Activated naive CD4-positive, alpha-beta T cell treated with anti-CD3 and anti-CD28 coated beads, Interleukin-2, amount 50 U/mL, for 72 hours (primary cell): ENCODE measurements at regions not wholly inside any gene's neighbourhood (a gene's known extent, or its start where the extent isn't known, plus 50 kb on each side); places are given as distances from the start of the nearest gene placed in this dataset.
A peak's percentile ranks its signal among the peaks of the same experiment; 100 is the strongest.

Experiments
- ATAC-seq, 2 donors: fragments of 150-1000 bp; cut with Tn5 transposase; 2 replicates each; pipeline ENCODE4 v1.10.0; 2021; ENCODE audit warnings: mild to moderate bottlenecking in 2 of 2, moderate library complexity in 2 of 2
- DNase-seq, 2 donors: peaks; one replicate each; pipeline ENCODE4 v3.0.0; 2021 to 2022; ENCODE audit warnings: low spot score in 2 of 2
- H3K27ac Mint-ChIP-seq, 2 donors: one replicate each; pipeline ENCODE4 v1.8.0; 2022; ENCODE audit warnings: mild to moderate bottlenecking in 2 of 2, mixed read lengths in 2 of 2
- H3K36me3 Mint-ChIP-seq, 2 donors: one replicate each; pipeline ENCODE4 v1.8.0; 2022; ENCODE audit warnings: mixed read lengths in 2 of 2
- H3K9me3 Mint-ChIP-seq, 2 donors: one replicate each; pipeline ENCODE4 v1.8.0; 2022; ENCODE audit warnings: mixed read lengths in 2 of 2

GRCh38 chr15:72939514-72940228 lies 112.6 kb upstream of the NEO1 start:
- ATAC-seq (no peak), DNase-seq (no peak)
- Mint-ChIP-seq H3K27ac (no peak overlapping the region), H3K9me3 (no peaks in the 10 kb centered on the region), H3K36me3 (no peaks in the 10 kb centered on the region)

- no peak for DNase-seq
- no peaks in the 10 kb centered on the region for H3K9me3 Mint-ChIP-seq
- no peak for ATAC-seq
These were observed 115.3 kb upstream of the NEO1 start for GRCh38 chr15:72936691-72937679.

DNA sequence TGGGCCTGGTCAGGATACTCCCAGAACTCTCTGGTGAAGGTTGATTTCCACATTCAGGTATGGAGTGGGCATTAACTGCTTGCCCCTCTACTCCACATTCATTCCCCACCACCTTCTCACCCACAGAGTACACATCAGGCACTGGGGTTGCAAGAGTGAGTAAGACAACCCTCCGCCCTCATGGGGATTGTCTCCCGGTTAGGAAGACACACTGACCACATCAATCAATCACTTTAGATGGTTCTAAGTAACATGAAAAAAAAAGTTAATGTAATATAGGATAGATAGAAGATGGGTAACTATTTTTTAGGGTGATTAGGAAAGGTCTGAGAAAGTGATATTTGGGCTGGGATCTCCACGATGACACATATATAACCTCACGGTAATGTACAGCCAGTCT lies 116.0 kb upstream of the NEO1 start:
- no peak for ATAC-seq
- Mint-ChIP-seq H3K9me3 (no peaks in the 10 kb centered on the region), H3K27ac (peak overlapping the region in 1 of 2 donors; percentile 12), H3K36me3 (no peaks in the 10 kb centered on the region)
- no peak for DNase-seq

More at GRCh38 chr15:72936691-72937679, 115.3 kb upstream of the NEO1 start:
- H3K27ac Mint-ChIP-seq = no peak overlapping the region
- no peaks in the 10 kb centered on the region for H3K36me3 Mint-ChIP-seq

GRCh38 chr15:72935521-72935920 lies 116.7 kb upstream of the NEO1 start:
- no peak for DNase-seq
- no peak for ATAC-seq
- no peaks in the 10 kb centered on the region for H3K9me3 Mint-ChIP-seq
- H3K27ac Mint-ChIP-seq = no peak overlapping the region
- H3K36me3 Mint-ChIP-seq = no peaks in the 10 kb centered on the region

DNA sequence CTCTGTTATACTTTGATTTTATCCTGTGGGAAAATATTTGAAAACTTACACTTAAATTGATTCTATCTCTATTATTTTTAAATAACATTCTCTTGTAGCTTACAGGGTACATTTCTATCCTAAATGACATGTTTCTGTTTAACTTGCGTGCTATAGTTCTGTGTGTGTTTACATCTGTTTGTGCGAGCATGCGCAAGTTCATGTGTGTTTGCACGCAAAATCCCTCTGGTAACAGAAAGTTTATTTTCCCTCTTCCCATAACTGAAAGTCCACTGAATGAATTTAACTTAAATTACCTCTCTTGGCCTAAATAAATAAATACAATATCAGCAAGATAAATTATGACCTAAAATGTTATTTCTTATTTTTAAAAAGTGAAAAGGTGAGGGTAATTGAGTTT lies 117.3 kb upstream of the NEO1 start:
- ATAC-seq (no peak), DNase-seq (no peak)
- Mint-ChIP-seq H3K27ac (no peak overlapping the region), H3K36me3 (no peaks in the 10 kb centered on the region), H3K9me3 (no peaks in the 10 kb centered on the region)

- ATAC-seq (no peak), DNase-seq (no peak)
- no peak overlapping the region for H3K27ac Mint-ChIP-seq
- no peaks in the 10 kb centered on the region for H3K36me3 Mint-ChIP-seq
- H3K9me3 Mint-ChIP-seq = no peaks in the 10 kb centered on the region
These were observed 118.3 kb upstream of the NEO1 start for GRCh38 chr15:72933976-72934375.

DNA sequence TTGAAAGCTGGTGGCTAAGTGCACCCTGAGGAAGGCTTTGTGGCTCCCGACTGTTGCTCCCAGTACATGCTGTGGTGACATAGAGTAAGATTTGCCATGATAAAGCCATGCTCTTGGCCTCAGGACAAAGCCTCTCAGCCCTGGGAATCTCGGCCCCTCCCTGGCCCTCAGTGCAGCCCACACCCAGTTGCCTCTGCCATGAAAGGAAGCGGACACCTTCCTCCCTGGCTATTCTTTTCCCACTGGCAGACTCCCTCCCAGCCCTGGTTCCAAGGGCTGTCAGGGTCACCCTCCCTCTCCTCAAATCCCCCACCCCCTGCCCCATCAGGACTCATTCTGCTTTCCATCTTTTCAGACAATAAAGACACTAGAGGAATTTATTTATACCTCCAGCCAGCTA lies 119.8 kb upstream of the NEO1 start:
- ATAC-seq (no peak), DNase-seq (no peak)
- Mint-ChIP-seq H3K9me3 (no peaks in the 10 kb centered on the region), H3K27ac (no peak overlapping the region), H3K36me3 (no peaks in the 10 kb centered on the region)

DNA sequence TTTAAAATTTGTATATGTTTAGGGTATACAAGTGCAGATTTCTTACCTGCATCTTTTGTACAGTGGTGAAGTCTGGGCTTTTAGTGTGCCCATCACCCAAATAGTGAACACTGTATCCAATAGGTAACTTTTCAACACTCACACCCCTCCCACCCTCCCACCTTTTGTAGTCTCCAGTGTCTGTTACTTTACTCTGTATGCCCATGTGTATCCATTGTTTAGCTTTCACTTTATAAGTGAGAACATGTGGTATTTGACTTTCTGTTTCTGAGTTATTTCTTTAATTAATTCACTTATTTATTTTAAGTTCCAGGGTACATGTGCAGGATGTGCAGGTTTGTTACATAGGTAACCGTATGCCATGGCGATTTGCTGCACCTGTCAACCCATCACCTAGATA lies 124.8 kb upstream of the NEO1 start:
- H3K9me3 Mint-ChIP-seq = no peaks in the 10 kb centered on the region
- H3K27ac Mint-ChIP-seq = no peak overlapping the region
- DNase-seq (no peak), ATAC-seq (peak in 1 of 2 donors; percentile 11)
- H3K36me3 Mint-ChIP-seq = no peaks in the 10 kb centered on the region

DNA sequence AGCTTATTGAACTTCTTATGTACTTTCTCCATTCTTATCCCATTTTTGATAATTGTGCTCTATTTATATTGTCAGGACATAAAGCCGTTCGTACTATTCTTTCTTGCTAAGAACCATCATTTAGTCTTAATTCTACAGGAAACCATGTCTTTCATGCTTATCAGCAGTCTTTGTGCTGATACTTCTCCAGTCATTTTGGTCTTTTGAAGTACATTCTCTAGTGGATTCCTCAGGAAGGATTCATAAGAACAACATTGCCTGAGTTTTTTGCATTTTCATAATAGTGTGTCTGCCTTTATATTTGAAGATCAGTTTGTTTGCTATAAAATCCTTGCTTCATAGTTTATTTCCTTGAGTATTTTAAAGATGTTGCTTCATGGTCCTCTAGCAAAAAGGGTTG lies 126.6 kb upstream of the NEO1 start:
- Mint-ChIP-seq H3K36me3 (no peaks in the 10 kb centered on the region), H3K9me3 (no peaks in the 10 kb centered on the region), H3K27ac (no peak overlapping the region)
- DNase-seq = no peak
- no peak for ATAC-seq

DNA sequence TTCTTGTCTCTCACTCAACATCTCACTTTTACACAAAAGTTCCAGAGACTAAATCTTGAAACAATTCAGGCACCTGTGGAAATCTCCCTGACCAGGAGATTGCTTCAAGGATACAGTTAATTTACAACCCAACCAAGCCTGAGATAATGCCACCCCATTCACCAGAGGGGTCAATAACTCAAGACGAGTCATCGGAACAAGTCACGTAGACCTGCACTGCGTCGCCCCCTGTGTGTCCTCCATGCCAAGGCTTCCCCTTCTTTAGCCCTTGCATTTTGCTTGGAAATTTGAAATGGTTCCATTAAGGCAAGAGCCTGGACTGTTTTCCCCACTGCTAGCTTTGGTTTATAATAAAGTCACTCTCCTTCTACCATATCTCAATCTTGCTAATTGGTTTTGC lies 129.0 kb upstream of the NEO1 start:
- ATAC-seq = no peak
- H3K27ac Mint-ChIP-seq = no peak overlapping the region
- no peaks in the 10 kb centered on the region for H3K9me3 Mint-ChIP-seq
- H3K36me3 Mint-ChIP-seq = no peaks in the 10 kb centered on the region
- no peak for DNase-seq

GRCh38 chr15:72920551-72920950 lies 131.7 kb upstream of the NEO1 start:
- Mint-ChIP-seq H3K36me3 (no peaks in the 10 kb centered on the region), H3K27ac (no peak overlapping the region), H3K9me3 (no peaks in the 10 kb centered on the region)
- DNase-seq = no peak
- no peak for ATAC-seq

DNA sequence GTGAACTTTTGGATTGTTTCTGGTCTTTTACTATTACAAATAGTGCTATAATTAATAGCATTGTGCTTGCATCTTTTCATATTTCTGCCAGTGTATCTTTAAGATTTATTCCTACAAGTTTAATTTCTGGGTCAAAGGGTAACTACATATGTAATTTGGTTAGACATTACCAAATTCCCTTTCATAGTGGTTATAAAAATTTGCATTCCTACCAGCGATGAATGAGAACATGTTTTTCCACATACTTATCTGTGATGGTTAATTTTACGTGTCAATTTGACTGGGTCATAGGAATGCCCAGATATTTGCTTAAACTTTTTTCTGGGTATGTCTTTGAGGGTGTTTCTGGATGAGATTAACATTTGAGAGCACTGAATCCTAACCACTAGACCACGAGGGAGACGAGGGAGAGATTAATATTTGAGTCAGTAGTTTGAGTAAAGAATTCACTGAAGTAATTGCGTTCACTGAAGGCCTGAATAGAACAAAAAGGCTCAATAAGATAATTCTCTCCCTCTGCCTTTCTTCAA lies 132.3 kb upstream of the NEO1 start:
- Mint-ChIP-seq H3K27ac (no peak overlapping the region), H3K36me3 (no peaks in the 10 kb centered on the region), H3K9me3 (no peaks in the 10 kb centered on the region)
- no peak for ATAC-seq
- DNase-seq = no peak

DNA sequence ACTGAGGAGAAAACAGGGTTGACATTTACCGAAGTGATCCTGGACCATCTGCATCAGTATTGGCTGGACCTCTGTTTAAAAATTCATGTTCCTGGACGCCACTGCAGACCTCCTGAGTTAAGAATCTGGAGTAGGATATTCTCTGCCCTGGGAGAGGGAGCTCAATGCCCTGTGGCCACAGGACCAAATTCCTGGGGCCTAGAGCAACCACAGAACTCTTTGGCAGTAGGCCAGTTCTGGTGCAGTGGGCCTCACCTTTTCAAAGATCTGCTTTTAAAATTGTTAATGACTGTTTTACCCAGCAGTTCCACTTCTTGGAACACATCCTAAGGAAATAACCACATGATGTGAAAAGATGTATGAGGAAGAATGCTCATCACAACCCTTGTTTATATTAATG lies 133.3 kb upstream of the ADPGK start:
- H3K9me3 Mint-ChIP-seq = no peaks in the 10 kb centered on the region
- no peak overlapping the region for H3K27ac Mint-ChIP-seq
- DNase-seq (no peak), ATAC-seq (no peak)
- no peaks in the 10 kb centered on the region for H3K36me3 Mint-ChIP-seq

- Mint-ChIP-seq H3K9me3 (no peaks in the 10 kb centered on the region), H3K27ac (no peak overlapping the region), H3K36me3 (no peaks in the 10 kb centered on the region)
- ATAC-seq (no peak), DNase-seq (no peak)
These were observed 132.8 kb upstream of the ADPGK start for GRCh38 chr15:72916378-72916777.

- ATAC-seq (no peak), DNase-seq (no peak)
- H3K9me3 Mint-ChIP-seq = no peaks in the 10 kb centered on the region
- no peaks in the 10 kb centered on the region for H3K36me3 Mint-ChIP-seq
- H3K27ac Mint-ChIP-seq = no peak overlapping the region
These were observed 132.3 kb upstream of the ADPGK start for GRCh38 chr15:72915843-72916242.

- ATAC-seq = no peak
- Mint-ChIP-seq H3K9me3 (no peaks in the 10 kb centered on the region), H3K27ac (no peak overlapping the region), H3K36me3 (no peaks in the 10 kb centered on the region)
- DNase-seq = no peak
These were observed 129.4 kb upstream of the ADPGK start for GRCh38 chr15:72912996-72913395.

GRCh38 chr15:72912121-72912520 lies 128.6 kb upstream of the ADPGK start:
- Mint-ChIP-seq H3K27ac (no peak overlapping the region), H3K9me3 (no peaks in the 10 kb centered on the region), H3K36me3 (no peaks in the 10 kb centered on the region)
- DNase-seq (no peak), ATAC-seq (no peak)
